Naive thymus-derived CD4-positive, alpha-beta T cell (primary cell): ENCODE measurements at regions not wholly inside any gene's neighbourhood (a gene's known extent, or its start where the extent isn't known, plus 50 kb on each side); places are given as distances from the start of the nearest gene placed in this dataset.

ENCODE experiments used
- ATAC-seq: fragments of 150-1000 bp; cut with Tn5 transposase; 2 replicates; pipeline ENCODE4 v1.10.0; 2021; ENCODE audit warnings: mild to moderate bottlenecking, moderate library complexity
- CTCF ChIA-PET: fragments of 350-600 bp; sonication (Branson Sonifier 250); formaldehyde crosslinking; loops from one replicate; lab custom pipeline; 2021; ENCODE audit warnings: antibody characterized with exemption; lab: Charles Lee
- POLR2A ChIA-PET: fragments of 350-600 bp; sonication (Branson Sonifier 250); formaldehyde crosslinking; loops from one replicate; lab custom pipeline; 2021; ENCODE audit warnings: antibody characterized with exemption, inconsistent platforms; lab: Charles Lee
- DNase-seq, 9 donors: peaks; one replicate each; pipeline versions ENCODE4 v3.0.0 to v3.0.0-alpha.2; 2020 to 2022; ENCODE audit warnings: mixed read lengths in 1 of 9
- H3K27ac ChIP-seq: one replicate; pipeline ENCODE4 v1.7.0; 2013; ENCODE audit warnings: mild to moderate bottlenecking, low read depth, low read length, moderate library complexity
- H3K27me3 ChIP-seq, 2 donors: one replicate each; pipeline ENCODE4 v1.7.0; 2013; ENCODE audit warnings: low read length in 2 of 2, mild to moderate bottlenecking in 2 of 2, moderate library complexity in 2 of 2; ENCODE audit not compliant: control insufficient read depth in 2 of 2, insufficient read depth in 2 of 2
- H3K36me3 ChIP-seq, 3 experiments: 1 replicate in 2 of 3; 2 replicates in 1 of 3; pipeline ENCODE4 v1.7.0; 2013; ENCODE audit warnings: low read length in 3 of 3, mild to moderate bottlenecking in 3 of 3, moderate library complexity in 1 of 3; ENCODE audit not compliant: insufficient read depth in 3 of 3, control insufficient read depth in 2 of 3
- H3K4me1 ChIP-seq, 2 donors: one replicate each; pipeline ENCODE4 v1.7.0; 2013; ENCODE audit warnings: low read length in 2 of 2, mild to moderate bottlenecking in 2 of 2, moderate library complexity in 1 of 2; ENCODE audit not compliant: control insufficient read depth in 2 of 2, insufficient read depth in 2 of 2
- H3K4me3 ChIP-seq: 2 replicates; pipeline ENCODE4 v1.7.0; 2013; ENCODE audit warnings: mild to moderate bottlenecking, low read length
- H3K9me3 ChIP-seq, 3 experiments: 1 replicate in 2 of 3; 2 replicates in 1 of 3; pipeline ENCODE4 v1.7.0; 2013; ENCODE audit warnings: low read length in 3 of 3; ENCODE audit not compliant: control insufficient read depth in 2 of 3
- H3K27ac Mint-ChIP-seq, 9 donors: one replicate each; pipeline ENCODE4 v1.8.0; 2020 to 2022; ENCODE audit warnings: mixed read lengths in 9 of 9, mild to moderate bottlenecking in 8 of 9, moderate library complexity in 5 of 9, inconsistent platforms in 2 of 9
- H3K27me3 Mint-ChIP-seq, 5 donors: one replicate each; pipeline ENCODE4 v1.8.0; 2021 to 2022; ENCODE audit warnings: mixed read lengths in 5 of 5, mild to moderate bottlenecking in 1 of 5
- H3K36me3 Mint-ChIP-seq, 5 donors: one replicate each; pipeline ENCODE4 v1.8.0; 2020 to 2022; ENCODE audit warnings: mixed read lengths in 5 of 5, mild to moderate bottlenecking in 3 of 5, inconsistent platforms in 1 of 5
- H3K4me1 Mint-ChIP-seq, 7 donors: one replicate each; pipeline ENCODE4 v1.8.0; 2020 to 2022; ENCODE audit warnings: mixed read lengths in 7 of 7, mild to moderate bottlenecking in 3 of 7, inconsistent platforms in 1 of 7
- H3K4me3 Mint-ChIP-seq, 10 donors: one replicate each; pipeline ENCODE4 v1.8.0; 2020 to 2022; ENCODE audit warnings: mild to moderate bottlenecking in 10 of 10, mixed read lengths in 10 of 10, moderate library complexity in 6 of 10, inconsistent platforms in 2 of 10
- H3K9me3 Mint-ChIP-seq, 11 donors: one replicate each; pipeline ENCODE4 v1.8.0; 2020 to 2022; ENCODE audit warnings: mixed read lengths in 11 of 11, mild to moderate bottlenecking in 4 of 11, inconsistent platforms in 1 of 11, moderate library complexity in 1 of 11
- intact Hi-C, 2 donors: fragments of 100-400 bp; cut with micrococcal nuclease; formaldehyde crosslinking; loops; one replicate each; pipeline ENCODE4 v1.15.1; 2023

DNA sequence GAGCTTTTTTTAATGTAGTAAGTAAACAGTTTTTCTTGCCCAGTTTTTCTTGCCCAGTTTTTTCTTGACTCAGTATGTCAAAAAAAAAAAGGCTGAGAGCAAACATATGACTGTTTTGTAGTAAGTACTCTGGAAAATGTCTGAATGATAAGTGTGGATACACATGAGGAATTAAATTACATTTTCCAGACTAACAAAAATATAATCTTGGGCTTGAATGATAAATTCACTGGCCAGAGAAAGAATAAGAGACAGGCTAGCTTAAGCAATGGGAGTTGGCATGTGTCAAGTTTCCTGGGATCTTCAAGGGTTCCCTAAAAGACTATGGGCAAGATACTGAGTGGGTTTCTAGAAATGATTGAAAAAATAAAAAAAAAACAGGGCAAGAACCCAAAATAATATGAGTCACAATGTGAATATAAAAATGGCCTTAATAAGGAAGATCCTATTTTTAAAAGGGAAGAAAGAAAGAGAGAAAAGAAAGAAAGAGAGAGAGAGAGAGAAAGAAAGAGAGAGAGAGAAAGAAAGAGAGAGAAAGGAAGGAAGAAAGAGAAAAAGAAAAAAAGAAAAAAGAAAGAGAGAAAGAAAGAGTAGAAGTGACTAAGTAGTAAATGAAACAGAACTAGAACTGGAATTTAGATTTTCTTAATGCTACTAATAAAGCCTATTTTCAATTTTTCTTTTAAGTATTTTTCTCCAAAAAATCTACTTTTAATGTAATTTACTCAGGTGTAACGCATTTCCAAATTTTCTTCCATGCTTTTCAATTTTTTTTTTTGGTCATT is 60.2 kb downstream of the TFPI2 start:
- Mint-ChIP-seq H3K4me3 (no peak overlapping the region), H3K36me3 (no peaks in the 10 kb centered on the region), H3K27me3 (no peaks in the 10 kb centered on the region), H3K9me3 (no peaks in the 10 kb centered on the region), H3K27ac (no peak overlapping the region), H3K4me1 (no peaks in the 10 kb centered on the region)
- intact Hi-C loops, result no loop called here
- Histone ChIP-seq H3K27me3 (no peaks in the 10 kb centered on the region), H3K4me3 (no peak overlapping the region), H3K27ac (no peak overlapping the region), H3K36me3 (no peaks in the 10 kb centered on the region), H3K9me3 (no peaks in the 10 kb centered on the region), H3K4me1 (no peaks in the 10 kb centered on the region)
- no peak for ATAC-seq
- ChIA-PET POLR2A (no interaction called here), CTCF (no interaction called here)
- DNase-seq, result no peak

GRCh38 chr7:93828260-93828659 is 62.3 kb downstream of the TFPI2 start:
- ChIA-PET CTCF (no interaction called here), POLR2A (no interaction called here)
- no peaks in the 10 kb centered on the region for H3K27me3 ChIP-seq
- Mint-ChIP-seq H3K27me3 (no peaks in the 10 kb centered on the region), H3K4me1 (no peaks in the 10 kb centered on the region), H3K27ac (no peak overlapping the region), H3K4me3 (no peak overlapping the region), H3K36me3 (no peaks in the 10 kb centered on the region), H3K9me3 (no peaks in the 10 kb centered on the region)
- H3K36me3 ChIP-seq, result no peaks in the 10 kb centered on the region
- no peak for ATAC-seq
- no peak overlapping the region for H3K4me3 ChIP-seq
- no peak overlapping the region for H3K27ac ChIP-seq
- no peak for DNase-seq
- no peaks in the 10 kb centered on the region for H3K4me1 ChIP-seq
- H3K9me3 ChIP-seq, result no peaks in the 10 kb centered on the region
- intact Hi-C loops, result no loop called here

DNA sequence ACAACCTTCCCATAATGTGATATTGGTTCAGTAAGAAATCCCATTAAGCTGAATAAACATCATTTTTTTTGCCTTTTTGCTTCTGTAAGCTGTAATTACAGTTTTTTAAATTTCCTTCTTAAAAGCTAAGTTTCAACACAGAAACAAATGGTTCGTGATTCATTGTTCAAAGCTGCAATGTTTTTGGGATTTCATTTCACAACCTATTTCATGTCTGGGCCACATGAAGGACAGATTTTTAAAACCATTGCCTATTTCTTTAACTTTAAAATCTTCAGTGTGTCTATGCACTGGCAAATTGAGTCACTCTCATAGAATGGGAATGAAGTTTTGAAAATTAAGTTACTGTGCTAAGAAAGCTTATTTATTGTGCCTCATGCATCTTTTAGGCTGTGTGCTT is 66.9 kb downstream of the TFPI2 start:
- Mint-ChIP-seq H3K9me3 (peaks cover 0 to 6% (median 0%) of the 10 kb centered on the region in 11 donors), H3K27ac (no peak overlapping the region), H3K36me3 (no peaks in the 10 kb centered on the region), H3K4me1 (no peaks in the 10 kb centered on the region), H3K27me3 (no peaks in the 10 kb centered on the region), H3K4me3 (no peak overlapping the region)
- Histone ChIP-seq H3K4me1 (no peaks in the 10 kb centered on the region), H3K4me3 (no peak overlapping the region), H3K27me3 (no peaks in the 10 kb centered on the region), H3K9me3 (no peaks in the 10 kb centered on the region), H3K36me3 (no peaks in the 10 kb centered on the region), H3K27ac (no peak overlapping the region)
- no peak for ATAC-seq
- DNase-seq, result no peak
- CTCF ChIA-PET, result no interaction called here
- POLR2A ChIA-PET, result no interaction called here
- intact Hi-C loops, result no loop called here

DNA sequence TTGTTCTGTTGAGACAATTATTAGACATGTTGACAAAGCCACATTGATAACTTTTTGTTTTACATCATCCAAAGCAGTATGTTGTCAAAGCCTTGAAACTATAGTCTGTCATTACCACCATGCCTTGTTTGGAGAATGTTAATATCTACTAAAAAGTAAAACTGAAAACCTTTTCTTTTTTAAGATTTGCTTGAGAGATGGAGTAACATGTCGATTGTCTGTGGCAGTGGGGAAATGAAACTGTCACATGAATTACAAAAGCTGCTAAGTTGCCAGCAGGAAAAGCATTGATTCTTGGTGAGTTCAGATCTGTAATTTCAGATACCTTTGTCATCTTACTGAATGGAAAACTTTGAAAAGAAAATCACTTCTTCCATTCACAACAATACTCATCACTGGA is 69.1 kb downstream of the TFPI2 start:
- no peak overlapping the region for H3K27ac ChIP-seq
- no peak for ATAC-seq
- intact Hi-C loops, result no loop called here
- no peaks in the 10 kb centered on the region for H3K4me1 ChIP-seq
- Mint-ChIP-seq H3K27ac (no peak overlapping the region), H3K4me3 (no peak overlapping the region), H3K9me3 (peaks cover 0 to 6% (median 0%) of the 10 kb centered on the region in 11 donors), H3K36me3 (no peaks in the 10 kb centered on the region), H3K27me3 (no peaks in the 10 kb centered on the region), H3K4me1 (no peaks in the 10 kb centered on the region)
- no peaks in the 10 kb centered on the region for H3K9me3 ChIP-seq
- no peaks in the 10 kb centered on the region for H3K27me3 ChIP-seq
- POLR2A ChIA-PET, result no interaction called here
- no peak overlapping the region for H3K4me3 ChIP-seq
- no peaks in the 10 kb centered on the region for H3K36me3 ChIP-seq
- DNase-seq, result no peak
- CTCF ChIA-PET, result no interaction called here

GRCh38 chr7:93819699-93820098 is 70.9 kb downstream of the TFPI2 start:
- ChIA-PET POLR2A (no interaction called here), CTCF (no interaction called here)
- Histone ChIP-seq H3K4me3 (no peak overlapping the region), H3K4me1 (no peaks in the 10 kb centered on the region), H3K9me3 (no peaks in the 10 kb centered on the region), H3K27me3 (no peaks in the 10 kb centered on the region), H3K36me3 (no peaks in the 10 kb centered on the region), H3K27ac (no peak overlapping the region)
- intact Hi-C loops, result no loop called here
- Mint-ChIP-seq H3K36me3 (no peaks in the 10 kb centered on the region), H3K4me1 (no peaks in the 10 kb centered on the region), H3K4me3 (no peak overlapping the region), H3K9me3 (peaks cover 0 to 6% (median 0%) of the 10 kb centered on the region in 11 donors), H3K27ac (no peak overlapping the region), H3K27me3 (no peaks in the 10 kb centered on the region)
- ATAC-seq, result no peak
- DNase-seq, result no peak

DNA sequence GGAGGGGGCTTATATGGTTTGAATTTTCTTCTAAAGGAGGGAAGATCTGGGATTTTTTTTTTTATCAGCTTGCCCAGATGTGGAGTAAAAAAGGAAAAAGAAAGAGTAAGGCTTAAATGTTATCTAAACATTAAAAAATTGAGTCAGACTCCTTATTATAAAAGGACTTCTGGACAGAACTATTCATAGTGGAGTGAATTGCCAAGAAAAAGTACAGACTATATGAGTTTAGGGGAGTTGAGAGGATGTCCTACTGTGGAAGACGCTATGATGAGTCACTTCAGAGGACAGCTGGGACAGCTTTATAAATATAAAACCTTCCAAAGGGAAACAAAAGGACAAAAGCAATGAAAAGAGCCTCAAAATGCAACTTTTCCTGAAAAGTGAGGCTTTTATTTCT is 73.0 kb downstream of the TFPI2 start:
- no peak for DNase-seq
- Mint-ChIP-seq H3K36me3 (no peaks in the 10 kb centered on the region), H3K4me3 (no peak overlapping the region), H3K27me3 (no peaks in the 10 kb centered on the region), H3K27ac (no peak overlapping the region), H3K4me1 (no peaks in the 10 kb centered on the region), H3K9me3 (peaks cover 0 to 6% (median 0%) of the 10 kb centered on the region in 11 donors)
- ChIA-PET POLR2A (no interaction called here), CTCF (no interaction called here)
- no peaks in the 10 kb centered on the region for H3K27me3 ChIP-seq
- no peak for ATAC-seq
- H3K4me1 ChIP-seq, result no peaks in the 10 kb centered on the region
- intact Hi-C loops, result no loop called here
- H3K36me3 ChIP-seq, result no peaks in the 10 kb centered on the region
- H3K27ac ChIP-seq, result no peak overlapping the region
- no peaks in the 10 kb centered on the region for H3K9me3 ChIP-seq
- H3K4me3 ChIP-seq, result no peak overlapping the region

- no peak overlapping the region for H3K4me3 Mint-ChIP-seq
- no peaks in the 10 kb centered on the region for H3K9me3 ChIP-seq
- ATAC-seq (no peak), DNase-seq (no peak)
- CTCF ChIA-PET, result no interaction called here
- POLR2A ChIA-PET, result no interaction called here
- H3K4me3 ChIP-seq, result no peak overlapping the region
- no peaks in the 10 kb centered on the region for H3K4me1 Mint-ChIP-seq
- H3K4me1 ChIP-seq, result no peaks in the 10 kb centered on the region
- no peaks in the 10 kb centered on the region for H3K27me3 Mint-ChIP-seq
- H3K36me3 ChIP-seq, result no peaks in the 10 kb centered on the region
- no peaks in the 10 kb centered on the region for H3K36me3 Mint-ChIP-seq
- no peak overlapping the region for H3K27ac ChIP-seq
- intact Hi-C loops, result no loop called here
- H3K27me3 ChIP-seq, result no peaks in the 10 kb centered on the region
- H3K27ac Mint-ChIP-seq, result no peak overlapping the region
- H3K9me3 Mint-ChIP-seq, result peaks cover 0 to 6% (median 0%) of the 10 kb centered on the region in 11 donors
Measured at GRCh38 chr7:93817004-93817403, 73.5 kb downstream of the TFPI2 start.
